Omental fat pad (tissue), 3 donors: ENCODE measurements at regions not wholly inside any gene's neighbourhood (a gene's known extent, or its start where the extent isn't known, plus 50 kb on each side); places are given as distances from the start of the nearest gene placed in this dataset.

ENCODE experiments used
- ATAC-seq: fragments of 150-250 bp; one replicate; pipeline ENCODE4 v1.9.1; 2016; ENCODE audit warnings: mild to moderate bottlenecking, moderate library complexity; ENCODE audit not compliant: low FRiP score
- DNase-seq: peaks from one replicate; pipeline ENCODE4 v3.0.0-alpha.2; 2019; ENCODE audit warnings: low spot score
- TF ChIP-seq, protein P1 (sequence below), 3 donors: fragments of 450-650 bp; IDR thresholded peaks; one replicate each; pipeline ENCODE4 v1.5.1; 2016 to 2017; ENCODE audit warnings: antibody characterized with exemption in 3 of 3, mild to moderate bottlenecking in 3 of 3, moderate library complexity in 2 of 3

- TF ChIP-seq, protein P1, sequence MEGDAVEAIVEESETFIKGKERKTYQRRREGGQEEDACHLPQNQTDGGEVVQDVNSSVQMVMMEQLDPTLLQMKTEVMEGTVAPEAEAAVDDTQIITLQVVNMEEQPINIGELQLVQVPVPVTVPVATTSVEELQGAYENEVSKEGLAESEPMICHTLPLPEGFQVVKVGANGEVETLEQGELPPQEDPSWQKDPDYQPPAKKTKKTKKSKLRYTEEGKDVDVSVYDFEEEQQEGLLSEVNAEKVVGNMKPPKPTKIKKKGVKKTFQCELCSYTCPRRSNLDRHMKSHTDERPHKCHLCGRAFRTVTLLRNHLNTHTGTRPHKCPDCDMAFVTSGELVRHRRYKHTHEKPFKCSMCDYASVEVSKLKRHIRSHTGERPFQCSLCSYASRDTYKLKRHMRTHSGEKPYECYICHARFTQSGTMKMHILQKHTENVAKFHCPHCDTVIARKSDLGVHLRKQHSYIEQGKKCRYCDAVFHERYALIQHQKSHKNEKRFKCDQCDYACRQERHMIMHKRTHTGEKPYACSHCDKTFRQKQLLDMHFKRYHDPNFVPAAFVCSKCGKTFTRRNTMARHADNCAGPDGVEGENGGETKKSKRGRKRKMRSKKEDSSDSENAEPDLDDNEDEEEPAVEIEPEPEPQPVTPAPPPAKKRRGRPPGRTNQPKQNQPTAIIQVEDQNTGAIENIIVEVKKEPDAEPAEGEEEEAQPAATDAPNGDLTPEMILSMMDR (IDR thresholded peaks at IDR 0.05): no peak
- ATAC-seq: no peak
- DNase-seq: no peak
Measured at GRCh38 chr1:221555689-221556433, 186.0 kb downstream of the DUSP10 start.

- DNase-seq: no peak
- ATAC-seq: no peak
- TF ChIP-seq, protein P1 (IDR thresholded peaks at IDR 0.05): no peak
Measured at GRCh38 chr1:221556435-221556834, 185.5 kb downstream of the DUSP10 start.

DNA sequence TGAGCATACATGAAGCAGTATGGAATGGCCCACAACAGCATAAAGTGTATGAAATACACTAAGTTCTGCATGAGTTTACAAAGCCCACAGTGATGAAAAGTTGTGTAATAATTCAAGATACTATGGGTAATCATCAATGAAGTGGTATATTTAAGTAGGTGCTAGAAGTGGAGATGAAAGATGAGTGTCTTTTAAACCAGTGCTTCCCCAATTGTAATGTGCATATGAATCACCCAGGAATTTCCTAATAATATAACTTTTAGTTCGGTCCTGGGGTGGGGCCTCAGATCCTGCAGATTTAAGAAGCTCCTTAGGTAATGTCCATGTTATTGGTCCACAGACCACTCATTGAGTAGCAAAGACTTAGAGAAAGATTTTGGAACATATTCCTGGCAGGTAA, 184.9 kb downstream of the DUSP10 start:
- DNase-seq: no peak
- TF ChIP-seq, protein P1 (IDR thresholded peaks at IDR 0.05): no peak
- no peak for ATAC-seq

GRCh38 chr1:221558396-221558795, 183.5 kb downstream of the DUSP10 start:
- TF ChIP-seq, protein P1 (IDR thresholded peaks at IDR 0.05): no peak
- no peak for DNase-seq
- no peak for ATAC-seq

- ATAC-seq: no peak
Measured at GRCh38 chr1:221559911-221560310, 182.0 kb downstream of the DUSP10 start.

GRCh38 chr1:221562542-221563475, 179.1 kb downstream of the DUSP10 start:
- no peak for DNase-seq
- TF ChIP-seq, protein P1 (IDR thresholded peaks at IDR 0.05): no peak
- ATAC-seq: no peak

More at GRCh38 chr1:221559911-221560310, 182.0 kb downstream of the DUSP10 start:
- TF ChIP-seq, protein P1 (IDR thresholded peaks at IDR 0.05): no peak
- DNase-seq: no peak
